WI38 (cell line): ENCODE measurements at regions not wholly inside any gene's neighbourhood (a gene's known extent, or its start where the extent isn't known, plus 50 kb on each side); places are given as distances from the start of the nearest gene placed in this dataset.
"Not testable (repeated sequence)": the region's sequence is repeated elsewhere in the genome, so short reads cannot be mapped to it uniquely, and the experiment has no call there.

Experiments used
- H3K4me3 ChIP-seq: 2 replicates; pipeline ENCODE4 v1.5.1; 2011; ENCODE audit warnings: low read depth, mild to moderate bottlenecking, control low read depth, low read length
- CTCF ChIP-seq: IDR thresholded peaks from 2 replicates; pipeline ENCODE4 v1.5.1; 2012; ENCODE audit warnings: low read depth, mild to moderate bottlenecking, control low read depth, low read length

- TF ChIP-seq CTCF = no peak
- H3K4me3 ChIP-seq = no peak overlapping the region
These were observed 457.8 kb upstream of the NFE2L3 start for GRCh38 chr7:25694211-25694610.

- no peak overlapping the region for H3K4me3 ChIP-seq
- no peak for TF ChIP-seq CTCF
These were observed 457.3 kb upstream of the NFE2L3 start for GRCh38 chr7:25694699-25695098.

- TF ChIP-seq CTCF = no peak
- no peak overlapping the region for H3K4me3 ChIP-seq
These were observed 455.4 kb upstream of the NFE2L3 start for GRCh38 chr7:25696571-25696970.

GRCh38 chr7:25698451-25699113 is 453.4 kb upstream of the NFE2L3 start:
- no peak for TF ChIP-seq CTCF

GRCh38 chr7:25700141-25700540 is 451.9 kb upstream of the NFE2L3 start:
- H3K4me3 ChIP-seq = not testable (repeated sequence)

More at GRCh38 chr7:25698451-25699113, 453.4 kb upstream of the NFE2L3 start:
- no peak overlapping the region for H3K4me3 ChIP-seq

GRCh38 chr7:25704413-25704812 is 447.6 kb upstream of the NFE2L3 start:
- TF ChIP-seq CTCF = no peak
- no peak overlapping the region for H3K4me3 ChIP-seq

- no peak for TF ChIP-seq CTCF
- H3K4me3 ChIP-seq = no peak overlapping the region
These were observed 445.2 kb upstream of the NFE2L3 start for GRCh38 chr7:25706764-25707163.
